ENCODE measurements at regions not wholly inside any gene's neighbourhood (a gene's known extent, or its start where the extent isn't known, plus 50 kb on each side); places are given as distances from the start of the nearest gene placed in this dataset.

DNA sequence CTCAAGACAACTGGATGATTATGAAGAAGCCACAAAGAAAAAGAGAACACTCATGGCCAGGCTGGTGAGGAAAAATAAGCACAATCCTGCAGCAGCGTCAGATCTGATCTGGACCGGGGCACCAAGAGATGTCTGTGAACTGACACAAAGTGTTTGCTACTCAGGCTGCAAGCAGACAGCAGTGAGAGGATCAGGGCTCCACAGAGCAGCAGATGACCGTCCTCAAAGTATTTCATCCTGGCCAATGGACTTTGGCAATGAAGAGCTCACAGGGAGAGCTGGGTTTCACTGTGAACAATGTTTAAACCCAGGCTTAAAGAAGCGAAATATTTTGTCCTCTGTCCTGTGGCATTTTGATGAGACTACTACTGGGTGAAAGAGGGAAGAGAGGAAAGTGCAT is 299.2 kb downstream of the GPATCH2 start:
- Histone ChIP-seq H3K27me3 (no peaks in the 10 kb centered on the region), H3K27ac (no peak overlapping the region), H3K4me3 (no peak overlapping the region), H3K36me3 (no peaks in the 10 kb centered on the region), H3K4me1 (no peaks in the 10 kb centered on the region), H3K9me3 (no peaks in the 10 kb centered on the region)
- no peak for TF ChIP-seq EP300 (IDR thresholded peaks at IDR 0.05; ENCODE audit: low read depth)
- intact Hi-C loops (cut with DNase I; ENCODE audit: low total_unique reads) (no loop called here), in situ Hi-C loops (cut with MboI; ENCODE audit: low pct_ligation_motif_present in 1 of 4, low pct_unique_long_range_greater_than_20kb in 1 of 4, low sequenced_read_pairs in 3 of 4) (no loop called here)
- no peak for DNase-seq
- 48% methylated on average over 3 to 4 of the region's 4 CpGs for WGBS, 2 donors (ENCODE audit: low coverage in 1 of 2)

GRCh38 chr1:217327901-217328300 is 303.0 kb downstream of the GPATCH2 start:
- Histone ChIP-seq H3K4me1 (peaks cover 0 to 1% (median 0%) of the 10 kb centered on the region in 4 donors), H3K27ac (no peak overlapping the region), H3K36me3 (no peaks in the 10 kb centered on the region), H3K27me3 (no peaks in the 10 kb centered on the region), H3K4me3 (no peak overlapping the region), H3K9me3 (no peaks in the 10 kb centered on the region)
- DNase-seq = no peak
- 89 to 95% methylated on average over 3 of the region's 3 CpGs for WGBS, 2 donors (ENCODE audit: low coverage in 1 of 2)
- no peak for TF ChIP-seq POLR2A (IDR thresholded peaks at IDR 0.05)
- TF ChIP-seq EP300 (IDR thresholded peaks at IDR 0.05; ENCODE audit: low read depth) = no peak
- no peak for TF ChIP-seq CTCF (IDR thresholded peaks at IDR 0.05)
- TF ChIP-seq POLR2AphosphoS5 (IDR thresholded peaks at IDR 0.05) = no peak
- intact Hi-C loops (cut with DNase I; ENCODE audit: low total_unique reads) (no loop called here), in situ Hi-C loops (cut with MboI; ENCODE audit: low pct_ligation_motif_present in 1 of 4, low pct_unique_long_range_greater_than_20kb in 1 of 4, low sequenced_read_pairs in 3 of 4) (no loop called here)

DNA sequence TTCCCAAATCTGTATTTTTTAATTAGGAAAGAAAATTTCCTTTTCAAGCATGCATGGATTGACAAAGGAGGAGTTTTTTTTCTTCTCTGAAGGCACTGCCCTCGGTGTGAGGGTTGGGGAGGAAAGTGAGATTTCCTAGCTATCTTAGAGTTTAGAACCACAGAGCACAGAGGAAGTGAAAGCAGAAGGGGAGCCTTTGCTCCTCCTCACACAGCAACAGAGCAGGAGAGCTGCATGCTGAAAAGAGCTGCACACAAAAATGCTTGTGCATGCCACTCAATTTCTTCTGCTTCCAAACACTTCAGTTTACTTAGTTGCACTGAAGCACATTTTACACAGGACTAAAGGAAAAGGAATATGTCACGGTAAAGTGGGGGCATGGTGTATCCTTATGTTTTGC is 308.1 kb downstream of the GPATCH2 start:
- TF ChIP-seq POLR2AphosphoS5 (IDR thresholded peaks at IDR 0.05) (no peak), EP300 (IDR thresholded peaks at IDR 0.05; ENCODE audit: low read depth) (no peak), POLR2A (IDR thresholded peaks at IDR 0.05) (no peak), CTCF (IDR thresholded peaks at IDR 0.05) (no peak)
- in situ Hi-C loops (cut with MboI; ENCODE audit: low pct_ligation_motif_present in 1 of 4, low pct_unique_long_range_greater_than_20kb in 1 of 4, low sequenced_read_pairs in 3 of 4) (no loop called here), intact Hi-C loops (cut with DNase I; ENCODE audit: low total_unique reads) (no loop called here)
- no peaks in the 10 kb centered on the region for H3K9me3 ChIP-seq
- no peaks in the 10 kb centered on the region for H3K27me3 ChIP-seq
- DNase-seq = no peak
- no peak overlapping the region for H3K4me3 ChIP-seq
- peaks cover 0 to 2% (median 0%) of the 10 kb centered on the region in 4 donors for H3K4me1 ChIP-seq
- no peak overlapping the region for H3K27ac ChIP-seq
- H3K36me3 ChIP-seq = no peaks in the 10 kb centered on the region
- WGBS, 2 donors (ENCODE audit: low coverage in 1 of 2) = 69 to 73% methylated on average over 1 to 2 of the region's 2 CpGs

DNA sequence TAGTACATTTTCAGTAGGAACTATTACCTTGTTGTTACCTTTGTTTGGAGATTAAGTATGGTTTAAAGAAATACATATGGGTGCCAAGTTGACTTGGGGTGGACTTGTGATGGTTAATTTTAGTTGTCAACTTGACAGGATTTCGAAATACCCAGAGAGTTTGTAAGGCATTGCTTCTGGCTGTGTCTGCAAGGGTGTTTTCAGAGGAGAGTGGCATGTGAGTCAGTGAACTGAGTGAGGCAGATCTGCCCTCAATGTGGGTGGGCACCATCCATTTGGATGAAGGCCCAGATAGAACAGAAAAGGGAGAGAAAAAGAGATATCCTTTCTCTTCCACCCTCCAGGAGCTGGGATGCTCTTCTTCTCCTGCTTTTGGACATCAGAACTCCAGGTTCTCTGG is 315.5 kb downstream of the GPATCH2 start:
- intact Hi-C loops (cut with DNase I; ENCODE audit: low total_unique reads) (no loop called here), in situ Hi-C loops (cut with MboI; ENCODE audit: low pct_ligation_motif_present in 1 of 4, low pct_unique_long_range_greater_than_20kb in 1 of 4, low sequenced_read_pairs in 3 of 4) (no loop called here)
- Histone ChIP-seq H3K4me1 (no peaks in the 10 kb centered on the region), H3K27me3 (no peaks in the 10 kb centered on the region), H3K27ac (no peak overlapping the region), H3K9me3 (no peaks in the 10 kb centered on the region), H3K36me3 (no peaks in the 10 kb centered on the region), H3K4me3 (no peak overlapping the region)
- DNase-seq = no peak
- TF ChIP-seq POLR2AphosphoS5 (IDR thresholded peaks at IDR 0.05) (no peak), POLR2A (IDR thresholded peaks at IDR 0.05) (no peak), EP300 (IDR thresholded peaks at IDR 0.05; ENCODE audit: low read depth) (no peak)
- 57% methylated on average over 1 of the region's 1 CpG; no CpG with 5 or more reads in 1 of the 2 donors for WGBS, 2 donors (ENCODE audit: low coverage in 1 of 2)

DNA sequence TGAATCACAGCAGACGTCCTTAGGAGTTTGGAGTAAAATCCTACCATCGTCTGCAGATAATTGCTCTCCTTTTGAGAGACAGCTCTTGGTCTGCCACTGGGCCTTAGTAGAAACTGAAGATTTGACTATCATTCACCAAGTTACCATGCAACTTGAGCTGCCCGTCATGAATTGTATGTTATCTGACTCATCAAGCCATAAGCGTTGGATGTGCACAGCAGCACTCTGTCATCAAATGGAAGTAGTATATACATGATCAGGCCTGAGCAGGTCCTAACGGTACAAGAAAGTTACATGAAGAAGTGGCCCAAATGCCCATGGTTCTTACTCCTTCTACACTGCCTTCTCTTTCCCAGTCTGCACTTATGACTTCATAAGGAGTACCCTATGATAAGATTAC is 317.8 kb downstream of the GPATCH2 start:
- intact Hi-C loops (cut with DNase I; ENCODE audit: low total_unique reads) = no loop called here
- Histone ChIP-seq H3K27ac (no peak overlapping the region), H3K27me3 (no peaks in the 10 kb centered on the region), H3K36me3 (no peaks in the 10 kb centered on the region), H3K9me3 (no peaks in the 10 kb centered on the region), H3K4me1 (no peaks in the 10 kb centered on the region), H3K4me3 (no peak overlapping the region)
- no peak for TF ChIP-seq POLR2AphosphoS5 (IDR thresholded peaks at IDR 0.05)
- no peak for TF ChIP-seq CTCF (IDR thresholded peaks at IDR 0.05)
- TF ChIP-seq POLR2A (IDR thresholded peaks at IDR 0.05) = no peak
- no peak for TF ChIP-seq EP300 (IDR thresholded peaks at IDR 0.05; ENCODE audit: low read depth)
- 93 to 100% methylated on average over 1 to 5 of the region's 5 CpGs for WGBS, 2 donors (ENCODE audit: low coverage in 1 of 2)
- DNase-seq = no peak
- in situ Hi-C loops (cut with MboI; ENCODE audit: low pct_ligation_motif_present in 1 of 4, low pct_unique_long_range_greater_than_20kb in 1 of 4, low sequenced_read_pairs in 3 of 4) = no loop called here
